HG02759 (cell line): ENCODE measurements at regions not wholly inside any gene's neighbourhood (a gene's known extent, or its start where the extent isn't known, plus 50 kb on each side); places are given as distances from the start of the nearest gene placed in this dataset.
"Not testable (repeated sequence)": the region's sequence is repeated elsewhere in the genome, so short reads cannot be mapped to it uniquely, and the experiment has no call there.

Experiments used
- ATAC-seq: cut with Tn5 transposase; IDR thresholded peaks from one replicate; pipeline ENCODE4 v1.9.1; 2021; ENCODE audit warnings: mild to moderate bottlenecking, moderate library complexity; ENCODE audit not compliant: unreplicated experiment

DNA sequence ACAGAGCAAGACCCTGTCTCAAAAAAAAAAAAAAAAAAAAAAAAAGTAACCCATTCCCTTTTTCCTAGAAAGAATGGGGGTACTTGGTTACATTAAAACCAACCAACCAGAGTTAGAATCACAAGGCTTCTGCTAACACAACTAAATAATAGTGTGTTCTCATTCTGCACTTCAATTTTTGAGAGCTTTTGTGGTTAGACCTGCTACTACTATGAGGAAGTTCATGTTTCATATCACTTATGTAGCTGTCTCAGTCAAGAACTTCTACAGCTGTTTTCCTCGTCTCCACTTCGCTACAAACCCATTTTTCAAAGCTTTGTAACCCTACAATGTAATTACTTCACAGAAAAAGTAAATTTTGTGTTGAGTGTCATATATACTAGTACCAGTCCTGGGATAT lies 58.3 kb downstream of the PDHA2 start:
- ATAC-seq: no peak

- no peak for ATAC-seq
These were observed 69.3 kb downstream of the PDHA2 start for GRCh38 chr4:95909211-95909610.

DNA sequence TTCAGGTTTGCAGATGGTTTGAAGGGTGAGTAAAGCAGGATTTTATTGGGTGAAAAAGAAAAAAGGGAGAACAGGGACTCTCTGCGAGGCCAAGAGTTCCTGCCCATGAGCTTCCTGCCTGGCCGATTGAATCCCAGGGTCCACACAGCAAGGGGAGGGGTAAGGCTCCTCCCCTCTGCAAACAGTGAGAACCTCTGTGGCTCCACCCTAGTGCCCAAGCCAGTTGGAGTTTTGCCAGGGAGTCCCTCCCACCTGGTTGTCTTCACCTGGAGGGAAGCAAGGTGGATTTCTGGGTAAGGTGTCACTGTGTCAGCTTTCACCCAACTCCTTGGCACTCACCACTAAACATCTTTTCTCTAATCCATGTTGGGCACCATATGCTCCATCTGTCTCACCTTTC lies 70.9 kb downstream of the PDHA2 start:
- ATAC-seq: no peak

- no peak for ATAC-seq
These were observed 81.6 kb downstream of the PDHA2 start for GRCh38 chr4:95921470-95921869.

DNA sequence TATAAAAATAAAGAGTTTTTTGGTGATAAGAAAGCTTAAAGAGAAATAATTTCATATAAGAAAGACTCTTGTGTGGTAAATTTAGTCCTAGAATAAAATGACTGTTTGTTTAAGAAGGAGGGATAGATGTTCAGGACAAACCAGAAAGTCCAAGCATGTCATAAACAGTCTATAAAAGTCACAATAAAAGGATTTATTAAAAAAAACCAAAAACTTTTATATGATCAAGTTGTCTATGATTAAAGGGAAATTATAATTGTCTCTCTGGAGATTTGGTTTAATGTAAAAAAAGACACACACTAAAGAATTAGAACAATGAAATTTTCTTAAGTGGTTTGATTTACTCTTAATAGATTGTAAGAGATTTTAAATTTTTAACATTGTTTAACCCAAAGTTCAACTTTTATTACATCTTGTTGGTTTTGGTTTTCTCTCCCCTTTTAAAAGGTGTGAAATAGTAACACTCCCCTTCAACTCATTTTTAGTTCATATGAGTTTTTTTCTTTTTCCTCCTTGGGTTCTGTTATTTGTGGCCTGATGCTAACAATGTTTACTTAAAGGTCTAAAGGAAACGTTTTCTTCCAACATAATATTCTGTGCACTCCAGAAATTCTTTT lies 89.7 kb downstream of the PDHA2 start:
- ATAC-seq: no peak

- ATAC-seq: no peak
These were observed 99.2 kb downstream of the PDHA2 start for GRCh38 chr4:95939141-95939540.

DNA sequence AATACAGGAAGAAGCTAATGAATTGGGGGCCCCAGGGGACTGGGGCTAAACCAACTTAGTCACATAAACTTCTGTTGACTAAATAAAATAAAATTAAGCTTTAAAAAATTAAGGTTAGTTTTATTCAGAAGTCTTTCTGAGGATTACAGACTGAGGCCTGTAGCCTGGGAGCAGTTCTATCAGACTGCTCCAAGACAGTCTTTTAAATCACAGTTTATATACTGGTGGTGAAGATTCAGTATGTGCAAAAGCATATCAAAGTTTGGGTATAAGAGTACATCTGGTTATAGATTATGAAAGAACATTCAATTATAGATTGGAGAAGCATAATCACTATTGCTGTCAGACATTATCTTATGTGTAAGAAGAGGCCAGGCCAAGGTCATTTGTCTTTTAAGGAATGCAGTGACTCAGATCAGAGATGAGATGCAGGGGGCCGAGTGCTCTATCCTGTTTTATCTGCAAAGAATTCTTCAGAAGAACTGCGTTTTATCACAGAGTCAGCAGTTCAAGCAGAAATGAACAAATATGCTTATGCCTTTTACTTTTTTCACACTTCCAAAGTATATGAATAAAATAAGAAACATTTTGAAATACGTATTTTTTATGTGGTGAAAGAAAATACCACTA lies 109.4 kb downstream of the PDHA2 start:
- no peak for ATAC-seq

- ATAC-seq: no peak
These were observed 109.9 kb downstream of the PDHA2 start for GRCh38 chr4:95949808-95950207.

GRCh38 chr4:95952538-95952937 lies 112.6 kb downstream of the PDHA2 start:
- ATAC-seq: not testable (repeated sequence)

DNA sequence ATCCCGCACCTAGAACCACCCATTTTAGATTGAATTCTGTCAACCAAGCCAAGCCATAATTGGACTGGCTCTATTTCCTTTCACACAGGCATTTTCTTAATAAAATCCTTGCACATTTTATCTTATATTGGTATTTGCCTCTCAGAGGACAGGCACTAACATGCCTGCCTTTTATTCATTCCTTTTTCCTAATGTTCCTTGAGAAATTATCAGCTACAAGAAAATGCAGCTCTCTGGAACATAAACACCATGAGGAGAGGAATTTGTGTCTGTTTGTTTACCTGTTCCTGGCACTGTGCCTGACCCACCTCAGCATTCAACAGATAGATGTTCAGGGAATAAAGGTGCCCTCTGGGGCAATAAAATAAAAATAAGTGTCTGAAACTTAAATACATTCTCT lies 116.2 kb downstream of the PDHA2 start:
- ATAC-seq: no peak

- ATAC-seq: no peak
These were observed 117.2 kb downstream of the PDHA2 start for GRCh38 chr4:95957054-95957453.

- ATAC-seq: no peak
These were observed 117.9 kb downstream of the PDHA2 start for GRCh38 chr4:95957759-95958158.

- ATAC-seq: no peak
These were observed 119.3 kb downstream of the PDHA2 start for GRCh38 chr4:95959182-95959581.

DNA sequence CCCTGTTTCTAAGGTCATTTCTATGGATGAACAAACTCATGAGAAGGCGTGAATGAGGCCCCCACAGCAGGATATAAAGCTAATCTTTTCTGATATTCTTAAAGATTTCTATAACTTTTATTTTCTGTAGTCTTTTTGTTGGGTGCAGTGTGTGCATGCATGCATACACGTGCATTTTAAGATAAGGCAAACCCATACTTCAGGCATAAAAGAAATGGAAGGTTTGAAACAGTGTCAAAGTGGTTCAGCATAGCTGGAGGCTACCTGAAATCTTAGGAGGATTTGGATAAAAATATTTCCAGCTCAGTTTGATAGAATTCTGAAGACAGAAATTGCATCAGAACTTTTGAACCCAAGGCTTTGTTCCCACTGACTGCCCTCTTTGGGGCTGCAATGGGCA lies 119.7 kb downstream of the PDHA2 start:
- no peak for ATAC-seq

- no peak for ATAC-seq
These were observed 123.6 kb downstream of the PDHA2 start for GRCh38 chr4:95963456-95963855.

GRCh38 chr4:95979961-95980876 lies 140.3 kb downstream of the PDHA2 start:
- no peak for ATAC-seq

GRCh38 chr4:95980877-95981360 lies 141.0 kb downstream of the PDHA2 start:
- ATAC-seq: no peak

DNA sequence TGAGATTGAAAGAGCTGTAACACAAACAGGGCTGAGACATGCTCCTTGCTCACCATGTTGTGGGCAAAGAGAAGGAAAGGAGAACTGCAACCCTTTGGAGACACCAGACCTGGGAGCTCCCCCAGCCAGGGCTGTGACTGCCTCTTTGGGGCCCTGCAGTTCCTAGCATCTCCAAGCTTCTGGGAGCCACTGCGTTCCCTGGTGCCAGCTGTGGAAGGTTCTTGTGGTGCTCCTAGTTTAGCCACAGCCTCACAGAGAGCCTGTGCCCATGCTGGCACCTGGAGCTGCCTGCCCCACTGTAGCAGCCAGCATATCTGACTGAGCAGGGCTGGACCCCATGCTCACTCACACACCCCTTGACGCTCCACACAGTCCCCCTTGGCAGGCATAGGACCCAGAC lies 141.7 kb downstream of the PDHA2 start:
- no peak for ATAC-seq

DNA sequence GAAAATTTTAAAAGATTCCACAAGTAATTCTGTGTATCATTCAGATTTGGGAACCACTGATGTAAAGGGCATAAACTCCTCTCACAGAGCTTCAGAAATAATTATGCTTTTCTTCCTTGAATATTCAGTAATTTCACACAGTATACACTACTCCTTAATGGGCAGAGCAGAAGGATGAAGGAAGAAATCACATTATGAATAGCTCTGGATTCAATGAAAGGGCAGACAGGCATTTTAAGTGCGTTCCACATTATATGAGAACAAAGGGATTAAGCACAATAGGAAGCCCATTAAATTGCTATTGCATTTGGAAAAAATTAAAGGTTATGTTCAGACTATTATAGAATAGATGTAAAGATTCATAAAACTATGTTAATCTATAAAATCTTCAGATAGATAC lies 142.6 kb downstream of the PDHA2 start:
- ATAC-seq: no peak

GRCh38 chr4:95984081-95984480 lies 144.2 kb downstream of the PDHA2 start:
- no peak for ATAC-seq

GRCh38 chr4:95985051-95985450 lies 145.2 kb downstream of the PDHA2 start:
- ATAC-seq: no peak
